Activated CD4-positive, CD25-positive, alpha-beta regulatory T cell treated with anti-CD3 and anti-CD28 coated beads, Interleukin-2, amount 50 U/mL, for 72 hours (primary cell): ENCODE measurements at regions not wholly inside any gene's neighbourhood (a gene's known extent, or its start where the extent isn't known, plus 50 kb on each side); places are given as distances from the start of the nearest gene placed in this dataset.
"Not testable (repeated sequence)": the region's sequence is repeated elsewhere in the genome, so short reads cannot be mapped to it uniquely, and the experiment has no call there.

ENCODE experiments used
- DNase-seq: peaks from one replicate; pipeline ENCODE4 v3.0.0; 2021

DNA sequence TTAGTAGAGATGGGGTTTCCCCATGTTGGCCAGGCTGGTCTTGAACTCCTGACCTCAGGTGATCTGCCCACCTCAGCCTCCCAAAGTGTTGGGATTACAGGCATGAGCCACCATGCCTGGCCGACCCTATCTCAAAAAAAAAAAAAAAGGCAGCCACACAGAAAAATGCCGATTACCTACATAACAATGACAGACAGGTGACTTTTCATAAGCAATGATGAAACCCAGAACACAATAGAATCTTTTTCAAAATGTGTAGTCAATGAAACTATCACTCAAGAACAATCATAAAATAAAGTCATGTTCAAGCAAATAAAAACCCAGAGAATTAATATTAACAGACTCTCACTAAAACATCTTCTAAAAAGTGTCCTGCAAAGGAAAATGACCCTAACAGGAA, 135.6 kb upstream of the MVB12B start:
- DNase-seq, result not testable (repeated sequence)

GRCh38 chr9:126198854-126199253, 127.8 kb upstream of the MVB12B start:
- no peak for DNase-seq

DNA sequence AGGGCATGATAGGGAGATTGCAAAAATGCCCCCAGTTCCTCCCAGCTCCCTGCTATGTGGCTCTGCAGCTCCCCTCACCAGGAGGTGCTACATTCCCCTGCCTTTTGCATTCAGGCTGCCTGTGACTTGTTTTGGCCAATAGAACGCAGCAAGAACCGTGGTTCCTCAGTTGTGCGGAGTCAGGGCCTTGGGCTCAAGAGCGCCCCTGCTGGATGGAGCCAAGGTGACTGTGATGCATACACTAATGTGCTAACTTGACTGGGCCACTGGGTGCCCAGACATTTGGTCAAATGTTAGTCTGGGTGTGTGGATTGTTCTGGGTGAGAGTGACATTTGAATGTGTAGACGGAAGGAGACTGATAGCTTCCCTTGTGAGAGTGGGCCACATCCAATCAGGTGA, 123.3 kb upstream of the MVB12B start:
- DNase-seq, result no peak

DNA sequence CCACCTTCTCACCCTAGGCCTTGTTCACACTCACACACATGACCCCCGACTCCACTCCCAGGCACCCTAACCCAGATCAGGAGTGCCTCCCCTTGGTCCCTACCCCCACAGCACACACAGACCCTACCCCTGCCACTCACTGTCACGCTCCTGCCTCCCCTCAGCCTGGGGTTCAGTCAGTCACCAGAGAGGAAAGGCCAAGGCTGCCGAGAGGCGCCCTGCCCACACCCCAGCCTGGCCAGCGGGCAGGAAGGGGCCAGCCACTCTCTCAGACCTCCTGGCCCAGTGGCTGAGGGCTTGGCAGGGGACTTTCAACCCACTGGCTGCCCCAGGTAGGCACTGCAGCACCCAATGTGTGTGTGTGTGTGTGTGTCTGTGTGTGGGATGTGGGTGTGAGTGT, 122.4 kb upstream of the MVB12B start:
- DNase-seq, result no peak

DNA sequence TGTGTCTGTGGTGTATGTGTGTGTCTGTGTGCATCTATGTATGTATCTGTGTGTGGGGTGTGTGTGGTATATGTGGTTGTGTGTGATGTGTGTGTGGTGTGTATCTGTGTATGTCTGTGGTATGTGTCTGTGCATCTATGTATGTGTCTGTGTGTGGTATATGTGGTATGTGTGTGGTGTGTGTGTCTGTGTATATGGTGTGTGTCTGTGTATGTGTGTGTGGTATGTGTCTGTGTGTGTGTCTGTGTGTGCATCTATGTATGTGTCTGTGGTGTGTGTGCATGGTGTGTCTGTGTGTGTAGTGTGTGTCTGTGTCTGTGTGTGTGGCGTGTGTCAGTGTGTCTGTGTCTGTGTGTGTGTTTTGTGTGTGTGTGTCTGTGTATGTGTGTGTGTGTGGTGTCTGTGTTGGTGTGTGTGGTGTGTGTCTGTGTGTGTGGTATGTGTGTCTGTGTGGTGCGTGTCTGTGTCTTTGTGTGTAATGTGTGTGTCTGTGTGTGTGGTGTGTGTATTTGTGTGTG, 121.9 kb upstream of the MVB12B start:
- no peak for DNase-seq

GRCh38 chr9:126205265-126205664, 121.4 kb upstream of the MVB12B start:
- no peak for DNase-seq

GRCh38 chr9:126205845-126206498, 120.7 kb upstream of the MVB12B start:
- DNase-seq, result no peak

DNA sequence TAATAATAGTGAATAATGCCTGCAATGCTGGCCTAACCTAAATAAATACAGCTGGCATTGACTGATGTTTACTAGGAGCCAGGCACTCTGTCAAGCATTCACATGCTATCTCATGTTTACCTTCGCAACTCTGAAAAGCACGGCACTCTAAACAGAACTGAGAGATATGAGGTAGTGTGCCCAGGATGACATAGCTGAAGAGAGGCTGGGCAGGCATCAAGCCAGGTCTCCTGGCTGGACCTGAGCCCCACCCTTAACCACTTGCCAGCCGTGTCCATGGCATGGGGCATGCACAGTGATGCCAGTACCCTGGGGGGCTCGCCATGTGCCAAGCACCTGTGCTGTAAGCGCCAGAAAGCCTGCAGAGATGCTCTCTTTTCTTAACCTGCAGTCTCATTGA, 119.4 kb upstream of the MVB12B start:
- no peak for DNase-seq

DNA sequence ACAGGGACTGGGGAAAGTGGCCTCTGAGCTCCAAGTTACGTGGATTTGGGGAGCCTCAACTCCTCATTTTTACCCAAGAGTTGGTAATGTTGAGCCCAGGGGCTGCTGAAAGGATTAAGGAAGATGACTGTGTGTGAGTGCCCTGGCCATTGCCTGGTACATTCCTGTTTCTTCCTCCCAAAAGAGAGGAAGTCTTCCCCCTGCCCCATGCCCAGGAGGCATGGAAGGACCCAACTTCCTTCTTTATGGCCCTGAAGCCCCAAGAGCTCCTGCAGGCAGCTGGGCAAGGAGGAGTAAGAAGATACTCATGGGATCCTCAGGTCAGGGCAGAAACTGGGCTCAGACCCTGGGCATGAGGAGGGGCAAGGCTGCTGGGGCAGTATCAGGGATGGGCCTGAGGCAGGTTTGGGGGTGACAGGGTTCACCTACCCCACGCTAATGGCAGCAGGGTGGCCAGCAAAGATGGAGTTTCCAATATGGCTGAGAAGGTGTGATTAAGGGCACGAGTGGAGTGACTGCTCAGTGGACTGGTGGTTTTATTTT, 118.3 kb upstream of the MVB12B start:
- no peak for DNase-seq

- DNase-seq, result no peak
These were observed 115.1 kb upstream of the MVB12B start for GRCh38 chr9:126211441-126212074.

- DNase-seq, result no peak
These were observed 111.1 kb upstream of the MVB12B start for GRCh38 chr9:126215486-126215885.

- DNase-seq, result no peak
These were observed 109.8 kb upstream of the MVB12B start for GRCh38 chr9:126216826-126217225.

DNA sequence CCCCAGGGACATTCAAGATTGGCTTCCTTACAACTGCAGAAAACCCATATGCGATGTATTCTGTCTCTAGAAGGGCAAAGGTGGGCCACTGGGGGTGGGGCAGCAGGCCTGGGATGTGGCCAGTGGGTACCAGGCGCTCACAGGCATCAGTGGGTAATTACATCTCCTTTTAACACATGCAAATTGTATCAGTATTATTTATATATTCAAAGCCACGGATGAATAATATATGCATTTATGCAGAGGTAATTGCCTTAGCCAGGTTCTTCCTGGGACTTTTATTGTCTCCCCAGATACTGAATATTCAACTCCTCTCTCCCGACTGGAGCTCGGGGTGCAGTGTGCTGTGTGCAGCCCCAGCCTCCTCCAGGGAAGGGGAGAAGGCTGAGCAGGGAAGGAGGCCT, 109.4 kb upstream of the MVB12B start:
- DNase-seq, result no peak

GRCh38 chr9:126217797-126218196, 108.8 kb upstream of the MVB12B start:
- DNase-seq, result no peak

DNA sequence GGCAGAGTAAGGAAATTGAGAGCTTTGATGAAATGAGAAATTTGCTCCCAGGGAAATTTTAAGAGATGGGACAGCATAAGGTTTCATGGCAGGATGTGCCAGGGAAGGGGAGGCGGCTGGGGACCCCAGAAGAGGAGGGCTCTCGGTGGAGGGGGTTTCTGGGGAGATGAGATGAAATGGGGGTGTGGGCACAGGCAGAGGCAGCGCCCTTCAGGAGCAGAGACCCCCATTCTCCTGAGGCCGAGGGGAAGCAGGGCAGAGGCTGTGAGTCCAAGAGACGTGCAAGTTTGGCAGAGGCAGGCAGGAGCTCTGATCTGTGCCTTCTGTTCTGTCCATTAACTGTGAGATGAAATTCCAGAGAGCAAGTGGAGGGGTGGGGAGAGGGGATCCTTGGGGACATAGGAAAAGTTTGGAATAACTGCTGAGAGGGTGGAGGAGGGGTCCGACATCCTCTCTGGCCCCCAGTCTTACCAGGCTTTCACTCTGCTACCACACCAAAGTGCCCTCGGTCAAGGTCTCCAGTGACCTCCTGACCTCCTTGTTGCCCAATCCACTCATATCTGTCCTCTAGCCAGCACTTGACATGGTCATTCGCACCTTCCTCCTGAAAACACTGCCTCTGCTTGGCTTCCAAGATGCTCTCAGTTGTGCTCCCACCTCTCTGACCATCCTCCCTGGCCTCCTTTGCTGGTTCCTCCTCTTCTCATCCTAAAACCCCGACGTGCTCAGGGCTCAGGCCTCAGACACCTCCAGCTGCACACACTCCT, 108.1 kb upstream of the MVB12B start:
- no peak for DNase-seq

GRCh38 chr9:126219166-126219565, 107.5 kb upstream of the MVB12B start:
- no peak for DNase-seq

DNA sequence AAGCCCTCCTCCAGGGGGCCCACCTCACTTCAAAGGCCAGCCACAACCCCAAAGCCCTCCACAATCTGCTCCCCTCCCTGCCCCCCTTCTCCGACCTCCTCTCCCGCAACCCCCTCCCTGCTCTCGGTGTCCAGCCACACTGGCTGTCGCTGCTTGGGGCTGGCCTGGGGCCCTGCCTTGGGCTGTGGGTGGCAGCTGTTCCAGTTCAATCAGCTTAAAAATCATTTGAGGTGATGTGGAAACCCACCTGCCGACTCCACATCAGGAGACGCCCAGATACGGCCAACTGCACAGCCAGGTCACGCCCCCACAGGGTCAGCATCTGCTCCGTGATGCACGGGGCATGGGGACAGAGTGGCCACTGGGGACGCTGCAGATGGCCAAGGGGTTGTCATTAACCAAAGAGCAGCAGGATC, 107.0 kb upstream of the MVB12B start:
- no peak for DNase-seq

GRCh38 chr9:126221480-126221879, 105.1 kb upstream of the MVB12B start:
- DNase-seq, result no peak

DNA sequence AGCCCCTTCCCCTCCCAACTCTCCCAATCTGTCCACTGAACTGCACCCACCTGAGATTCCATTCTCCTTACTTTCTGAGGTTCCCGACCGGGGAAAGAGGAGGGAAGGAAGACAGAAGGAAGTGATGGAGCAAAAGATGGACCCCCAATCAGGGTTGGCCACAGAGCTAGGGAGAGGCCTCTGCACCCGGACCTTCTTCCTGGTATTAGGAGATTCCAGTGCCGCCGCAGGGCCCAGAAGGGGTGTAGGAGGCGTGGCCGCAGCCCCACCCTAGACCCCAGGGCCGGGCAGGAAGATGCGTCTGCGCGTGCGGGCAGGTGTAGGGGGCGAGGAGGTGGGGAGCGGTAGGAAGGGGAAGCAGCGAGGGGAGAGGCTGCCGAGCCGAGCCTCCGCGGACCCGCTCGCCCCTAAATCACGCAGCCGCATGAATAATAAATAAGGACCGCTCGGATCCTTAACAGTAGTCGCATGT, 104.2 kb upstream of the MVB12B start:
- no peak for DNase-seq

- no peak for DNase-seq
These were observed 103.7 kb upstream of the MVB12B start for GRCh38 chr9:126222835-126223431.

GRCh38 chr9:126223798-126224531, 102.7 kb upstream of the MVB12B start:
- no peak for DNase-seq
